ACHN (cell line): ENCODE measurements at regions not wholly inside any gene's neighbourhood (a gene's known extent, or its start where the extent isn't known, plus 50 kb on each side); places are given as distances from the start of the nearest gene placed in this dataset.

ENCODE experiments used
- DNase-seq: peaks from one replicate; pipeline ENCODE4 v3.0.0-alpha.2; 2015
- in situ Hi-C: cut with HindIII; loops from 2 replicates; pipeline ENCODE4 v1.10.0; 2017; ENCODE audit warnings: low sequenced_read_pairs, low pct_ligation_motif_present, low pct_unique_long_range_greater_than_20kb

DNA sequence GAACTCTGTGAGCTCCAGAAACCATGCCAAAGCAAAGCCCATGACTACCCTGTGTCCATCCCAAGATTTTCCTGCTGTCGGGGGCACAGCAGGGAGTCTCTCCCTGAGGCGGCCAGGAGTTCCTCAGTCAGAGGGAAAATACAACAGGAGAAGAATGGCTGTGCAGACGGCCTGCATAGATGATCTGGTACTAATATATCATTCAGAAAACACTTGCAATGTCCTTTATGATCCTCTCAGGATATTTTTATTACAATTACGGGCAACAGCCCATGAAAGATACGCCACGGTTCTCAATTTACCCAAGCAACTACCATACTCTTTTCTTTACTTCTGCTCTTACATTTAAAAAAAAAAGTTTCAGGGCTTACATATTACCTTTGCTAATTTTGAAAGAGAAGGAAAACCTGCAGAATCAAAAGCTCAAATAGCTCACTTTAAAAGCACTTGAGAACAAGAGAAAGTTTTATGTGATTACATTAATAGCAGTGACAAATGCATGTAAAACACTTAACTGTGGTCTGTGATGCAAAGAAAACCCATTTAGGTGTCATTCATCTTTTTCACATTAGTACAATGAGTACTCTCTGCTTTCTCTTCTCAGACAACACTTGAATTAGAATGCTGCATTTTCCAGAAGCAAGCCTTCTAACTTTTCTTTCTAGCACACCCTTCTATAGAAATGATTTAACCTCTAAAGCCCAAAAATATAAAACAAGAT, 460.8 kb downstream of the KLF5 start:
- no peak for DNase-seq
- in situ Hi-C loops: no loop called here

DNA sequence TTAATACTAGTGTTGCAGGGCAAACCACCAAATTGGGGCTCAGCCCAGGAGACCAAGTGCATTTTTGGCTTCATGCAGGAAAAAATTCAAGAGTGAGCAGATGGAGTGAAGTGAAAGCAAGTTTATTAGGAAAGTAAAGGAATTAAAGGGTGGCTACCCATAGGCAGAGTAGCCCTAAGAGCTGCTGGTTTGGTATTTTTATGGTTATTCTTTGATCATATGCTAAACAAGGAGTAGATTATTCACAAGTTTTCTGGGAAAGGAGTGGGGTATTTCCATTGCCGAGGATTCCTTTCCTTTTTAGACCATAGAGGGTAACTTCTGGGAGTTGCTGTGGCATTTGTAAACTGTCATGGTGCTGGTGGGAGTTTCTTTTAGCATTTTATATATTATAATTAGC, 459.0 kb downstream of the KLF5 start:
- no peak for DNase-seq
- in situ Hi-C loops: no loop called here

DNA sequence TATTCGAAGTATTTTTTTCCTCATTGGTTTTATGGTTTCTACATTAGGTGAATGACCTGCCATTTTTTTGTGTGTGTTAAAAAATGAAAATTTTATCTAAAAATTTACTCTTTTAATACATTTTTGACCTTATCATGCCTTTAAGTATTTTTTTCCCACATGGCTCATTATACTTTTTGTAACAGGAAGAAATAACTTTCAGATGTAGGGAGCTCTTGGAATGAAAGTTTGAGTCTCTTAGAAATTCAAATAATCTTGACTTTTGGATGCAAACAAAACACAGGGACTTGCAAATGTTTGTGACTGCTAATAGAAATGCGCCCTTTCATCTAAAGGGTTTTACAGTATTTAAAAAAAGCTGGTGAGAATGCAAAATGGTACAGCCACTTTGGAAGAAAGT, 457.9 kb downstream of the KLF5 start:
- no peak for DNase-seq
- in situ Hi-C loops: no loop called here

DNA sequence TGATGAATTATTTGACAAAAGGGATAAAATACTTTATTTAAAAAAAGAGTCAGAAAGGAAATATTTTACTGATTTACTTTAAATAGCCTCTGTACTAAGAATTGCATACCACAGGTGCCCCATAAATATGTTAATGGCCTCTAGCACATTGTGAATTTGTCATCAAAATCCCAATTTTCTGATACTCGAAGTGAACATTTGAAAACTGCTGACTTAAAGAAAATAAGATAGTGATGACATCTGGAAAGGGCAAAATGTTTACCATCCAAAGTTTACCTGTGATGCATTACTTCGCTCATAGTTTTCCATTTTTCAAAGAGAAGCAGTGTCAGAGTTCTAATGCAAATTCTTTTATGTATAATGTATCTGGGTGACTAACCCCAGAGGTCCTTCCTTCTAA, 455.4 kb downstream of the KLF5 start:
- DNase-seq: no peak
- in situ Hi-C loops: no loop called here

DNA sequence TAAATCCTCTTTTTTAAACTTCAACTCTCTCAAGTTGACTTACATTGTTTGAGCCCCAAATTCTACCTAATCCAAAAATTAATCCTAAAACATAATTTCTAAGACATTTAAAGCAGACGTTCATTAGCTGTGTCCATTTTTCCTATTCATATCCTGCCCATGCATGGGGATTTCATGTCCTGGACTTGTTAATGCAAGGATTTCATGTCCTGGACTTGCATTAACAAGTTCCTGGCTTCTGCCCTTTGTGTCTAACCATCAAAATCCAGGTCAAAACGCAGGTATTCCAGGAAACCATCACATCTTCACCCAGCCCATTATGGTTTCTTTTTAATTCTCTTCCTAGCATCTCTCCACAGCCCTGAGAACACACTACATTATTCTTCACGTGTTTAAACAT, 454.9 kb downstream of the KLF5 start:
- DNase-seq: no peak
- in situ Hi-C loops: no loop called here

DNA sequence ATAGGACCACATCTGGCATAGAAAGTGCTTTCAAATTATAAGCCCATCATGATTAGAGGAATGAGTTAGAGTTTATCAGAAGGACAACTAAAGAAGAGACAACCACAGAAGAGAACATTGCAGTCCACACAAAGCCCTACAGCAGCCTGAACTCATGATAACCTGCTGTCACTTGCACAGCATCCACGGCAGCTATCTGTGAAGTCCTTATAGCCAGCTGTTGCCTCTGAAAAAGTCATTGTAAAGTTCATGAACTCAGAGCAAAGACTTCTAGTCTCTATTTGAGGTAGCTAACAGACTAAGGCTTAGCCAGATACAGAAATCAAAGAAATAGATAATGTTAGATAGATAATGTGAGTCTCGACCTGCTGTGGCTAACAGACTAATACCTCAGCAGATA, 450.0 kb downstream of the KLF5 start:
- no peak for DNase-seq
- in situ Hi-C loops: no loop called here

DNA sequence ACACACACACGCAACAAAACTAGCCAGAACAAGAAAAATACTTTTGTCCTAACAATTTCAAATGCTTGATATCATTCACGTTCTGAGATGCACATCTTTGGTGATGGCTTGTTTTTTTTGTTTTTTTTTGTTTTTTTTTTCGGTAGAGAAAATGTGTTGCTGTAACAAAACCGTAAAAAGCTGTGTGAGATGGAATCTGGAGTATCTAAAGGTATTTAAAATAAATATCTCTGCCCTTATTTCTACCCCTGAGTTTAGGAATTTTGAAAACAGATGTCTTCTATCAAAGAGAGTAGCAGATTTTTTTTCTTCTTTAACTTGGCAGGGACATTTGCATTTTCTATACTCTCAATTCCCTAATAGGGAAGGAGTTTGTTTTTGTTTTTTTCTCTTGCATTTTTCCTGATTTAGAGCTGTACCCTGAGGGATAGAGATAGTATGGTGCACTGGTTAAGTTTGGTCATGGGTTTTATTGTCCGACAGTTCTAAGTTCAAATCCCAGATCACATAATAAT, 446.6 kb downstream of the KLF5 start:
- in situ Hi-C loops: no loop called here
- no peak for DNase-seq

DNA sequence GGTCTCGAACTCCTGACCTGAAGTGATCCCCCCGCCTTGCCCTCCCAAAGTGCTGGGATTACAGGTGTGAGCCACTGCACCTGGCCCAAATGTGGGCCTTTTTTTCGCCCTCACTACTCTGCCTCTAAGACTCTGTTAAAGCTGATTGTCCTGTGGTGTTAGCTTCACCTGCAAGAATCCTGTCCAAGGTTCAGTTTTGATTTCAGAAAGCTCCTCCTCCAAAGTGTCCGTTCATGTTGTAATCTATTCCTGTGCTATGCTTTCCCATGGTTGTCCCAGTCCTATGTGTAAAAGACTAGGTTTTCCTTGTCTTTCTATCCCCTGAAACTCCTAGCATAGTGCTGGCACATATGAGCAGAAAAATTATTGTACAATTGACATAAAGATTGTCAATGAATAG, 440.9 kb downstream of the KLF5 start:
- in situ Hi-C loops: no loop called here
- DNase-seq: no peak

DNA sequence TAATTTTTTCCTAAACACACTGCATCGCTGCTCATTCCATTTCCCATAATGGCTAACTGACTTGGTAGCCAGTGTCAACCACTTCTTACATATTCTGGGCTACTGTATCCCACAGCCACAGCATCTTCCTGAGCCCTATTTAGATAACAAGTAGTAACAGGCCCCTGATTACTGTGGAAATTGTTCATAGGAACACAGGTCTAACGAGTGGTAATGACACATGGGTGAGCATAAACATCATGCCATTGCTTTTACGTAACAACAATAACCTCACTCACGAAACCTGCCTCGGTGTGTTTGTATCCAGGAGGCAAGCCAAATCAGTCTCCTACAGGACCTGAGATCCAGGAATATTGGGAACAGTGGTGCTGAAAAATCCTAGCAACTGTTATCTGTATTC, 438.6 kb downstream of the KLF5 start:
- in situ Hi-C loops: no loop called here
- no peak for DNase-seq

DNA sequence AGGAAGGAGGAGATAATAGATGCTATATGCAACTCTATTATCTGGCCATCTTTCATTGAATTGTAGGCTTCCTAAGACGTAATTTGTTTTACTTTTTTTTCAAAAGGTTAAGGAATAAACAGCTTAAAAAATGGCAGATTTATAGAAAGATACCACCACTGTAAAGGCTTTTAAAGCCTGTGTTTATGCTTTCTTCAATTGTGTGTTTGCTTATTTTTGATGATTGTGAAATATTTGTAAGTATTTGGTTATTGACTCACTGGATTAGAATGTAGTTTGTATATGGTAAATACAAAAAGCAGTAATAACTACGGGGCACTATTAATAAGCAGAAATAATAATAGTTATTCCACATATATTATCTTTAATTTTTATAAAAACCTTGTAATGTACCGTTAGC, 437.9 kb downstream of the KLF5 start:
- in situ Hi-C loops: no loop called here
- DNase-seq: no peak

DNA sequence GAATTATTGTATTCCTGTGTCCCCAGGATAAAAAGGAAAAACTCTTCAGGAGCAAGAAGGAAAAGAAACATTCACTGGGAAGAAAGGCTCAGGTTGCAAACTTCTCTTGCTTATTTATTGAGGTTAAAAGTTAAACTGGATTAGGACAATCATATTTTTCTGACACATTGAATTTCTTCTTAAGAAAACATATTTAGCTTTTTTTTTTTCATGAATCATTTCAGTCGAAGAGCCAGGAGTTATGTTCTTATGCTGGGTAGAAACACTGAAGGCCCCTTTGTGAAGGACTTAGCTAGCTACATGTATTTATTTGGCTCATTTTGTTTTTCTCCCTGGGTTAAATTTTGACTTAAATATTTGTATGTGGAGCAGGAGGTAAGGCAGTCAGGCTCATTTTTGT, 434.0 kb downstream of the KLF5 start:
- in situ Hi-C loops: no loop called here
- no peak for DNase-seq

DNA sequence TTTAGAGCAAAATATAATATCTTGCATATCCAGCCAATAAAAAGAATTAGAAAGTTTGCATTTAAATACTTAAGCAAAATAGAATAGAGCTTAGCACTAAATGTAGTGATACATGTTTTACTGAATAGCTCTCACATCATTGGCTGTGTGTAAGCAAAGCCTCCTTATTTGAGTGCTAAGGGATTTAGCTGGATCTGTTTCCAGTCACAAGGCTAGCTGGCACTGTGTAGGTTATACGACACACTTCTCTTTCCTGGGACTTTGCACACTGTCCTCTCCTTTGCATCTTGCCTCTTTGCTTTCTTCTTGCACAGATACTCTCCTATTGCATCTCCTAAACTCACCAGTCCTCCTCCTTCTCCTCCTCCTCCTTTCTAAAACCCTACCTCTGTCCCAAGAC, 423.8 kb downstream of the KLF5 start:
- DNase-seq: no peak
- in situ Hi-C loops: no loop called here

DNA sequence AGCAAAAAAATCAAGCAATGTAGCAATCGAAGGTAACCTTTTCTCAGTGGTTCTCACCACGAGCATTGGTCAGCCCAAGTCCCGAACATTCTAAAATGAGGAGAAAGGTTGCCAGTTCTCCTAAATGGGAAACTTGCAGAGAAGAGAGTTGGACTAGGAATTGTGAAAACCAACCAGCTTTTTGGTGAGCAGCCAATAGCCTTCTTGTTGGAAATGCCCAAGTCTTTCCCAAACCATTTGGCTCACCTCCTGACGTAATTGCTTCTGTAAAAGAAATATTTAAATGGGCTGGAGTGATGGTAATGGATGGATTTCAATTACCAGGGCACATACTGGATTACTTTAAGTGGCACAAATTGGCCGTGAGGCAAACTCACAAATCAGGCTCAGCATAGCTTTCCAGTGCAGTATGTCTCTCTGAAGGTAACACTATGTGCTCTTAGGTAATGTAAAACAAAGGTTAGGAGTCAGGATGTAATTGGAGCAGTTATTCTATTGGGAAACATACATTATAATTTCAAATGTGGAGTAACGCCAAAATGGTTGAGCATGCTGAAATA, 423.2 kb downstream of the KLF5 start:
- DNase-seq: no peak
- in situ Hi-C loops: no loop called here

DNA sequence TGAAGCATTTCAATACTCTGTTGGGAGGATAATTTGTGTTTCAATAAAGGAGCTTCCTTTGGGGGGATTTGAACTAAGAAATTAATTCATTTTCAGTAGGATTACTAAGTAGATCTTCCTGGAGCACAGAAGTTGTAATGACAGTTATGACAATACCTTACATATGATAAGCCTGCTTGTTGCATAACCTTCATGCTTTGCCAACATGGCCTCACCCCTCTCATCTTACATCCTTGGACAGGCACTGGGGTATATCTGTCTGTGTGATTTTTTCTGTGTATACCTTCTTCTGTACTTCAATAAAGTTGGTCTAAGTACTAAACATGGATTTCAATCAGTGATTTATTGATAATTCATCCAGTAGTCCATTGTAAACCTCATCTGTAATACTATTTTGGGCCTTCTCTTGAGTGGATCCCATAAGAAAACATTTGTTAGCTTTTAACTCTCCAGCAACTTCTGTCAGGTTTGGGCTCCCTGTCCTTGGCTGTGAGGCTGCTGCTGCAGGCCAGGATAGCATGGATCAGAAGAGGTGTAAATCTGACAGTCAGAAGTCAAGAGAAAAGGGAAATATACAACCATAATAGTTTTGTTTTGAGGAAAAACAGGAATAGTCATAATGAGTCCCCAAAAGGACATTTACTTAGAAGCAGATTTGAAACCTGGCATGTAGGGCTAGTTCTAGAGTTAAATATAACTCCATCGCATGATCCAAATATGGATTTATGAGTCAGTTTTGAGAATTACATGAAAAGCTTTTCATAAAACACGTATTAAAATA, 422.2 kb downstream of the KLF5 start:
- no peak for DNase-seq
- in situ Hi-C loops: no loop called here

DNA sequence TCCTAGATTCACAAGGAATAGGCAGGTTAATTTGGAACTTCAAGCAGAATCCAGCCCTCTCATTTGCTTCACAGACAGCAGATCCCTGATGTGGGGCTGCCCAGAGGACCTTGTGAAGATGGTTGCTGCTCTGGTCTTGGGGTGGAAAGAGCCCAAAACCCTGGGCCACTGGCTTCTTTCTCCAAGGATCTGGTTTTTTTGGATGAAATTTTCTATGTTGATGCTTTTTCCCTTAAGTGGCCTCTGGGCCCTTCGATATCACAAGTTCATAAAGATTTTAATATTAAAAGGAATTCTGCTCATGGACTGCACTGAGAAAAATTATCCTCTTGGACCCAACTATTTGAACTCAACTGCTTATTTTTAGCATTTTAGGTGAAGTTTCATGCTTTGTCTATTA, 421.1 kb downstream of the KLF5 start:
- DNase-seq: no peak
- in situ Hi-C loops: no loop called here

DNA sequence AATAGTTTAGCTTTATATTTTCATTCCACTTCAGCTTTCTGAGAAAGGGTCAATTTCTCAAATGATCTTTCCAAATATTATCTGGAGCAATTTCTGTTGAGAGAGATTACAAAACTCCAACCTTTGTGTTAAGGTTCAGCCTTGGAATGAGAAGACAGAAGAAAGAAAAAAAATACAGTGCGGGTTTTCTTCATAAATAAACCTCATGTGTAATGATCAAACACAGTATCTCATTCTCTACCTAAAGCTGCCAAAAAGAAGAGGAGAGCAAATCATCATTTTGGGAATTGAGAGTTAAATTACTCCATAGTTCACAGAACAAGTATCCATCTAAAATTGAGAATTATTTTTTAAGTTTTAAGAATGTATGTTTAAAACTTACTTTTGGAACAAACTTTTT, 420.5 kb downstream of the KLF5 start:
- DNase-seq: no peak
- in situ Hi-C loops: no loop called here

DNA sequence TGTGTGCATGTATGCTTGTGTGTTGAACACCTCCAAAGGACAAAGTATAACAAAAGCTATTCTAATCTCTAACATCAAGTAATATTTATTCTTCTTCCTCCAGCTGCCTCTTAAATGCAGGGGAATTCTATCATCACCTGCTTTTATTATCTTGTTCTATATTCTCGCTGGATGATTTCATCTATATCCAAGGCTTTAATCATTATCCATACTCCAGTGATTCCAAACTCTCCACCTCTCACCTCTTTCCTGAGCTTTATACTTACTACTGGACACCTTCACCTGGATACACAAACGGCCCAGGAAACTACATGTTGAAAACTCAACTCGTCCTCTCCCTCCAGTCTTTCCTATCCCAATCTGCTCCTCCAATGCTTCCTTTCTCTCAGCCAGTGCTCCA, 418.6 kb downstream of the KLF5 start:
- DNase-seq: no peak

DNA sequence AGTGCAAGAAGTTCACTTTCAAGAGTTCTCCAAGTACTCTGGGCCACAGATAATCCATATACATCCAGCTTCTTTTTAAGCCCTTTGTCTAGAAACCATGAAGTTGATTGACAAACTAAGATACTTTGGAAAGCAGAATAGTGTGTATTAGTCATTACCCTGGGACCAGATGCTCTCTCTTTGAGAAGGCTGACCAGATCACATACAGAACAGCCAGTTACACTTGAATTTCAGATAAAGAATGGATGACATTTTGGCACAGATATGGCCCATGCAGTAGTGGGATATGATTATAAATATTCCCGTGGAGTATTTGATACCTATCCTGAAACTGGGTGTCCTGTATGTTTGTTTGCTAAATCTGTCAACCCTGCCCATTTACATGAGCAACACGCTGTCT, 414.2 kb downstream of the KLF5 start:
- DNase-seq: no peak
- in situ Hi-C loops: no loop called here

More for the DNA sequence above, 418.6 kb downstream of the KLF5 start:
- in situ Hi-C loops: no loop called here

DNA sequence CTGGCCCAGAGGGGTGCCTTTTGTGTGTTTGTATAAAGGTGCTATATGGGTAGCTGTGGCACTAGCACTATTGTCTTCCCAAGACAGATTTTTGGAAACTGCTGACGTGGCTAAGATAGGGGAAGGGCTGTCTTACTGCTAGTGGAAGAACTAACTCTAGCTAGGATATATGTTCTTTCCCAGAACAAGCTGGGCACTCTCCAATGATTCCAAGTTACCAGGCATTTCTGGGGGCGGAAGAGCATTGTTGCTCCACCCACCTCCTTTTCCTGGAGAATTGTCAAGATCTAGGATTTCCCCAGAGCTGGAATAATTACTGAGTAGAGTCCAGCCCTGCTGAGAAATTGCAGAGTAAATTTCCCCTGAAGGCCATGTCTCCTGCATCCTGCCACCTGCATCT, 408.3 kb downstream of the KLF5 start:
- DNase-seq: no peak
- in situ Hi-C loops: no loop called here

DNA sequence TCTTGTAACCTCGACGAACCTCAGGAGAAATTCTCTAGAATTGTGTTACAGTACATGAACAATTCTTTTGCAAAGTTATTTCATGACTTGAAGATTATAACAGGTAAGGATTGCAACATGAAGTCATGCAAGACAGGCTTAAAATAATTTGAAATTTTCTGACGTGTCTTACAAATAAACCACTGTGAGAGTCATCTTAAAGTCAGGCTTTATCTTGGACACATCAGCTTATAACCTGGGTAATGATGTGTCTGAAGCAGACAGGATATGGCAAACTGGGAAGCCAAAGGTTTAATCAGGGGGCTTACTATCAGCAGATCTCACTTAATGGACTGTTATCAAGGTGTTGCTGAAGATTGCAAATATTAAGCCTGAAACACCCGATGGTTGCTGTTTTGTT, 407.8 kb downstream of the KLF5 start:
- in situ Hi-C loops: no loop called here
- DNase-seq: no peak
